GM23248 (cell line): ENCODE measurements at regions not wholly inside any gene's neighbourhood (a gene's known extent, or its start where the extent isn't known, plus 50 kb on each side); places are given as distances from the start of the nearest gene placed in this dataset.

Source experiments
- EZH2 ChIP-seq: fragments of 200-600 bp; sonication (generic); IDR thresholded peaks from 2 replicates; pipeline ENCODE4 v1.6.1; 2018; ENCODE audit warnings: antibody characterized with exemption, mild to moderate bottlenecking; ENCODE audit not compliant: insufficient read depth, poor library complexity, severe bottlenecking
- EZH2phosphoT487 ChIP-seq: fragments of 200-600 bp; sonication (generic); IDR thresholded peaks from 2 replicates; pipeline ENCODE4 v1.6.1; 2018; ENCODE audit warnings: antibody characterized with exemption, moderate library complexity, mild to moderate bottlenecking, low read depth; ENCODE audit not compliant: insufficient read depth

DNA sequence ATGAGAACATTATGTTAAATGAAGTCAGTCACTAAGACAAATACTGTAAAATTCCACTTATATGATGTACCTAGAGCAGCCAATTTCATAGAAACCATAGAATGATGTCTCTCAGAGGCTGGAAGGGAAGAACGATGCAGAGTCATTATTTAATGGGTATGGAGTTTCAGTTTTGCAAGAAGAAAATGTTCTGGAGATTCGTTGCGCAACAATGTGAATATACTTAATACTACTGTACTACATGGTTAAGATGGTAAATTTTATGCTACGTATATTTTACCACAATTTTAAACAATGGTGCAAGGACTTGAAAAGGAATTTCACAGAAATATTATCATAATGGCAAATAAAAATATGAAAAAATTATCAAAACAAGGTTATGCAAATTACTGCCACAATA, 972.6 kb downstream of the KCNMA1 start:
- TF ChIP-seq EZH2 (no peak), EZH2phosphoT487 (no peak)
